DOHH2 (cell line): ENCODE measurements at regions not wholly inside any gene's neighbourhood (a gene's known extent, or its start where the extent isn't known, plus 50 kb on each side); places are given as distances from the start of the nearest gene placed in this dataset.

Experiments used
- EZH2phosphoT487 ChIP-seq: fragments of 200-600 bp; sonication (generic); IDR thresholded peaks from 2 replicates; pipeline ENCODE4 v1.6.1; 2017; ENCODE audit warnings: borderline replicate concordance, mild to moderate bottlenecking, antibody characterized with exemption, low read length, moderate library complexity, mixed read lengths
- TF ChIP-seq, protein P1 (sequence below): fragments of 200-600 bp; sonication (generic); IDR thresholded peaks from one replicate; pipeline ENCODE4 v1.5.1; 2014; ENCODE audit warnings: antibody characterized with exemption, mild to moderate bottlenecking, low read depth, low read length; ENCODE audit not compliant: poor library complexity, severe bottlenecking

DNA sequence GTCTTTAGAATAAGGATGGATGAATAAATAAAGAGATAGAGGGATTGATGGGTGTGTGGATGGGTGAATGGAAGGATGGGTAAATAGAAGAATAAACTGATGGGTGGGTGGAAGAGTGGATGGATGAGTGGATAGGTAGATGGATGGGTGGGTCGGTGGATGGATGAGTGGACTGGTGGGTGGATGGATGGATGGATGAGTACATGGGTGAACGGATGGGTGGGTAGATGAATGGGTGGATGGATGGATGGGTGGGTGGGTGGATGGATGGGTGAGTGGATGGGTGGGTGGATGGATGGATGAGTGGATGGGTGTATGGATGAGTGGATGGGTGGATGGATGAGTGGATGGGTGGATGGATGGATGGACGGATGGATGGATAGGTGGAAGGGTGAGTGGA, 65.7 kb upstream of the FOXC1 start:
- no peak for TF ChIP-seq EZH2phosphoT487
- TF ChIP-seq, protein P1, sequence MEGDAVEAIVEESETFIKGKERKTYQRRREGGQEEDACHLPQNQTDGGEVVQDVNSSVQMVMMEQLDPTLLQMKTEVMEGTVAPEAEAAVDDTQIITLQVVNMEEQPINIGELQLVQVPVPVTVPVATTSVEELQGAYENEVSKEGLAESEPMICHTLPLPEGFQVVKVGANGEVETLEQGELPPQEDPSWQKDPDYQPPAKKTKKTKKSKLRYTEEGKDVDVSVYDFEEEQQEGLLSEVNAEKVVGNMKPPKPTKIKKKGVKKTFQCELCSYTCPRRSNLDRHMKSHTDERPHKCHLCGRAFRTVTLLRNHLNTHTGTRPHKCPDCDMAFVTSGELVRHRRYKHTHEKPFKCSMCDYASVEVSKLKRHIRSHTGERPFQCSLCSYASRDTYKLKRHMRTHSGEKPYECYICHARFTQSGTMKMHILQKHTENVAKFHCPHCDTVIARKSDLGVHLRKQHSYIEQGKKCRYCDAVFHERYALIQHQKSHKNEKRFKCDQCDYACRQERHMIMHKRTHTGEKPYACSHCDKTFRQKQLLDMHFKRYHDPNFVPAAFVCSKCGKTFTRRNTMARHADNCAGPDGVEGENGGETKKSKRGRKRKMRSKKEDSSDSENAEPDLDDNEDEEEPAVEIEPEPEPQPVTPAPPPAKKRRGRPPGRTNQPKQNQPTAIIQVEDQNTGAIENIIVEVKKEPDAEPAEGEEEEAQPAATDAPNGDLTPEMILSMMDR = no peak
